IMR-90 (cell line): ENCODE measurements at regions not wholly inside any gene's neighbourhood (a gene's known extent, or its start where the extent isn't known, plus 50 kb on each side); places are given as distances from the start of the nearest gene placed in this dataset.

ENCODE experiments used
- ATAC-seq: fragments of 200-7000 bp; cut with Tn5 transposase; 2 replicates; pipeline ENCODE4 v1.9.1; 2020; ENCODE audit warnings: low read depth, mild to moderate bottlenecking, moderate library complexity
- BruUV-seq: library from RNA; stranded (reverse); fragments of 400-500 nt; replicated peaks from 2 replicates; lab custom pipeline; 2021; lab: Mats Ljungman, UMichigan
- CTCF ChIA-PET: fragments of 300-600 bp; formaldehyde crosslinking; extraction: SDS; loops from one replicate; lab custom pipeline; 2021; ENCODE audit warnings: antibody characterized with exemption; lab: Yijun Ruan, JAX
- POLR2A ChIA-PET: fragments of 300-600 bp; sonication (Branson Sonifier 250); formaldehyde crosslinking; loops from one replicate; lab custom pipeline; 2022; ENCODE audit warnings: antibody characterized with exemption; ENCODE audit not compliant: unreplicated experiment; lab: Charles Lee
- DNase-seq: peaks from one replicate; pipeline ENCODE4 v3.0.0; 2013
- H2AFZ ChIP-seq: replicated peaks from 2 replicates; pipeline ENCODE3; 2013; ENCODE audit warnings: low read length, mild to moderate bottlenecking; ENCODE audit not compliant: poor library complexity
- H2AK5ac ChIP-seq: 2 replicates; pipeline ENCODE4 v1.6.1; 2013; ENCODE audit warnings: low read depth, low read length, inconsistent platforms
- H2AK9ac ChIP-seq: replicated peaks from 2 replicates; pipeline ENCODE3; 2013; ENCODE audit warnings: mild to moderate bottlenecking, low read depth, low read length, moderate library complexity; ENCODE audit not compliant: poor library complexity
- H2BK120ac ChIP-seq: 2 replicates; pipeline ENCODE4 v1.6.1; 2013; ENCODE audit warnings: low read depth, low read length, inconsistent platforms
- H2BK15ac ChIP-seq: 3 replicates; pipeline ENCODE4 v1.6.1; 2013; ENCODE audit warnings: low read depth, low read length, inconsistent platforms
- H2BK20ac ChIP-seq: 2 replicates; pipeline ENCODE4 v1.6.1; 2013; ENCODE audit warnings: low read depth, mild to moderate bottlenecking, inconsistent platforms, low read length, moderate library complexity
- H2BK5ac ChIP-seq: 2 replicates; pipeline ENCODE4 v1.6.1; 2013; ENCODE audit warnings: mild to moderate bottlenecking, low read depth, low read length, inconsistent platforms; ENCODE audit not compliant: poor library complexity, severe bottlenecking
- H3K14ac ChIP-seq: replicated peaks from 2 replicates; pipeline ENCODE4 v1.6.1; 2013; ENCODE audit warnings: low read depth, low read length, inconsistent platforms
- H3K18ac ChIP-seq: 2 replicates; pipeline ENCODE4 v1.6.1; 2013; ENCODE audit warnings: low read depth, low read length, control low read depth
- H3K23ac ChIP-seq: 2 replicates; pipeline ENCODE4 v1.6.1; 2013; ENCODE audit warnings: low read depth, low read length, inconsistent platforms
- H3K27ac ChIP-seq: 2 replicates; pipeline ENCODE4 v1.5.1; 2013; ENCODE audit warnings: mild to moderate bottlenecking, control low read depth, low read length; ENCODE audit not compliant: insufficient read depth
- H3K27me3 ChIP-seq: 2 replicates; pipeline ENCODE4 v1.6.1; 2013; ENCODE audit warnings: low read length; ENCODE audit not compliant: control insufficient read depth, insufficient read depth
- H3K36me3 ChIP-seq: 2 replicates; pipeline ENCODE4 v1.6.1; 2013; ENCODE audit warnings: low read length, mixed read lengths; ENCODE audit not compliant: control insufficient read depth, insufficient read depth
- H3K4ac ChIP-seq: 2 replicates; pipeline ENCODE4 v1.6.1; 2013; ENCODE audit warnings: low read depth, low read length, inconsistent platforms
- H3K4me1 ChIP-seq: 2 replicates; pipeline ENCODE4 v1.6.1; 2013; ENCODE audit warnings: low read length, mixed read lengths; ENCODE audit not compliant: control insufficient read depth, insufficient read depth
- H3K4me2 ChIP-seq: 2 replicates; pipeline ENCODE4 v1.6.1; 2013; ENCODE audit warnings: low read depth, mild to moderate bottlenecking, control low read depth, low read length, moderate library complexity
- H3K4me3 ChIP-seq: 2 replicates; pipeline ENCODE4 v1.5.1; 2013; ENCODE audit warnings: low read depth, mild to moderate bottlenecking, control low read depth, low read length, moderate library complexity; ENCODE audit not compliant: insufficient read depth
- H3K56ac ChIP-seq: 2 replicates; pipeline ENCODE4 v1.6.1; 2013; ENCODE audit warnings: low read length, inconsistent platforms; ENCODE audit not compliant: insufficient read depth; ENCODE audit errors: extremely low read depth
- H3K79me1 ChIP-seq, 2 experiments: 2 replicates each; pipeline ENCODE4 v1.6.1; 2013; ENCODE audit warnings: low read length in 2 of 2, inconsistent platforms in 1 of 2, low read depth in 1 of 2
- H3K9ac ChIP-seq: 2 replicates; pipeline ENCODE4 v1.6.1; 2013; ENCODE audit warnings: low read depth, low read length, control low read depth
- H3K9me1 ChIP-seq: 2 replicates; pipeline ENCODE4 v1.6.1; 2013; ENCODE audit warnings: low read length, inconsistent platforms; ENCODE audit not compliant: insufficient read depth
- H3K9me3 ChIP-seq: 2 replicates; pipeline ENCODE4 v1.6.1; 2013; ENCODE audit warnings: low read length; ENCODE audit not compliant: control insufficient read depth, insufficient read depth
- H4K20me1 ChIP-seq: 2 replicates; pipeline ENCODE4 v1.6.1; 2013; ENCODE audit warnings: low read length, inconsistent platforms; ENCODE audit not compliant: insufficient read depth
- H4K5ac ChIP-seq: 2 replicates; pipeline ENCODE4 v1.6.1; 2013; ENCODE audit warnings: mild to moderate bottlenecking, low read depth, low read length, control low read depth
- H4K8ac ChIP-seq, 2 experiments: 2 replicates each; pipeline ENCODE4 v1.6.1; 2013; ENCODE audit warnings: low read depth in 2 of 2, low read length in 2 of 2, control low read depth in 1 of 2, inconsistent platforms in 1 of 2
- H4K91ac ChIP-seq: 2 replicates; pipeline ENCODE4 v1.6.1; 2013; ENCODE audit warnings: low read depth, low read length, inconsistent platforms; ENCODE audit not compliant: insufficient read depth
- MXI1 ChIP-seq: IDR thresholded peaks from 2 replicates; pipeline ENCODE4 v1.6.1; 2012; ENCODE audit warnings: low read depth, mild to moderate bottlenecking, low read length, moderate library complexity, borderline replicate concordance
- POLR2A ChIP-seq: IDR thresholded peaks from 2 replicates; pipeline ENCODE4 v1.6.1; 2012; ENCODE audit warnings: mild to moderate bottlenecking, low read depth, low read length
- RAD21 ChIP-seq: IDR thresholded peaks from 2 replicates; pipeline ENCODE4 v1.6.1; 2012; ENCODE audit warnings: low read length, improper control_type of control experiment
- RCOR1 ChIP-seq: IDR thresholded peaks from 2 replicates; pipeline ENCODE4 v1.6.1; 2012; ENCODE audit warnings: mild to moderate bottlenecking, low read length, improper control_type of control experiment; ENCODE audit not compliant: insufficient replicate concordance
- WGBS, 2 experiments: methylation state at CpG; one replicate each; pipeline versions ENCODE4 v1.1.5 to v1.1.7; 2013; ENCODE audit warnings: missing lambda C conversion rate in 2 of 2; ENCODE audit not compliant: insufficient read length in 1 of 2; ENCODE audit errors: extremely low coverage in 2 of 2; 5-methylcytosine and 5-hydroxymethylcytosine counted together
- dilution Hi-C: fragments of 300-500 bp; cut with HindIII; formaldehyde crosslinking; loops from one replicate; pipeline ENCODE4 v1.14.3; 2018; ENCODE audit warnings: low sequenced_read_pairs; ENCODE audit not compliant: unreplicated experiment
- in situ Hi-C: fragments of 300-500 bp; cut with MboI; formaldehyde crosslinking; loops from 3 replicates; pipeline ENCODE4 v1.14.3; 2019; ENCODE audit warnings: low sequenced_read_pairs, inconsistent platforms, mixed read lengths
- intact Hi-C: fragments of 100-400 bp; cut with micrococcal nuclease; formaldehyde crosslinking; loops from 2 replicates; pipeline ENCODE4 v1.10.0; 2022
- TF ChIP-seq, protein P1 (sequence below): fragments of 150-350 bp; IDR thresholded peaks from 2 replicates; pipeline ENCODE4 v1.6.1; 2016; ENCODE audit warnings: low read depth, mild to moderate bottlenecking, low read length, moderate library complexity, borderline replicate concordance

DNA sequence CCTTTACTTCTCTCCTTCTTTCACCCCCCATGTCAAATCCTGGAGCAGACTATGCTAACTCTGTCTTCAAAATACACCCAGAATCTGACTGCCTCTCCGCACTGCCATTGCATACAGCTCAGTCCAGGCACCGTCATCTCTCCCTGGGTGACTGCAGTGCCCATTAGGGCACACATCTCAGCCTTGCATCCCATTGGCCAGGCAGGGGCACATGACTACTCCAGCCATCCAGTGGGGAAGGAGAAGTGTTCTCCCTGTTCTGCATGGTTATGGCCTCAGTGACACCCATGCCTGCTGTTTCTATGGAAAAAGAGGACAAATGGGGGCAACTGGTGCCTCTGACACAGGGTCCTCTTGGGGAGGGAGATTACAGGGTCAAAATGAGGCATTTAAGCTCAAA lies 270.5 kb downstream of the MATN1 start:
- no peak overlapping the region for H3K4me2 ChIP-seq
- H3K18ac ChIP-seq: no peak overlapping the region
- dilution Hi-C loops: no loop called here

More for the DNA sequence above, 270.5 kb downstream of the MATN1 start:
- Histone ChIP-seq H4K20me1 (no peaks in the 10 kb centered on the region), H3K27ac (no peak overlapping the region), H2AK5ac (no peak overlapping the region), H2BK5ac (no peak overlapping the region), H4K91ac (no peak overlapping the region), H3K79me1 (no peaks in the 10 kb centered on the region), H3K9me1 (no peaks in the 10 kb centered on the region), H3K9ac (no peak overlapping the region), H3K9me3 (peaks cover 8% of the 10 kb centered on the region), H4K5ac (no peak overlapping the region), H4K8ac (no peak overlapping the region), H3K4me1 (no peaks in the 10 kb centered on the region), H3K56ac (no peak overlapping the region), H2BK15ac (no peak overlapping the region), H3K36me3 (no peaks in the 10 kb centered on the region), H2BK120ac (no peak overlapping the region), H2BK20ac (no peak overlapping the region), H3K4ac (no peak overlapping the region), H3K27me3 (no peaks in the 10 kb centered on the region), H2AK9ac (no peak overlapping the region), H3K14ac (no peak overlapping the region), H2AFZ (no peak overlapping the region), H3K4me3 (no peak overlapping the region), H3K23ac (no peak overlapping the region)
- ATAC-seq: no peak
- TF ChIP-seq POLR2A (no peak), MXI1 (no peak), RAD21 (no peak), RCOR1 (no peak)
- TF ChIP-seq, protein P1, sequence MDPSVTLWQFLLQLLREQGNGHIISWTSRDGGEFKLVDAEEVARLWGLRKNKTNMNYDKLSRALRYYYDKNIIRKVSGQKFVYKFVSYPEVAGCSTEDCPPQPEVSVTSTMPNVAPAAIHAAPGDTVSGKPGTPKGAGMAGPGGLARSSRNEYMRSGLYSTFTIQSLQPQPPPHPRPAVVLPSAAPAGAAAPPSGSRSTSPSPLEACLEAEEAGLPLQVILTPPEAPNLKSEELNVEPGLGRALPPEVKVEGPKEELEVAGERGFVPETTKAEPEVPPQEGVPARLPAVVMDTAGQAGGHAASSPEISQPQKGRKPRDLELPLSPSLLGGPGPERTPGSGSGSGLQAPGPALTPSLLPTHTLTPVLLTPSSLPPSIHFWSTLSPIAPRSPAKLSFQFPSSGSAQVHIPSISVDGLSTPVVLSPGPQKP: no peak
- no TSS peak for BruUV-seq
- in situ Hi-C loops: no loop called here
- DNase-seq: no peak
- ChIA-PET CTCF (no interaction called here), POLR2A (no interaction called here)
- intact Hi-C loops: no loop called here
- no CpG with 5 or more reads among the region's 2 CpGs for WGBS, 2 experiments
